Loucy (cell line): ENCODE measurements at regions not wholly inside any gene's neighbourhood (a gene's known extent, or its start where the extent isn't known, plus 50 kb on each side); places are given as distances from the start of the nearest gene placed in this dataset.

ENCODE experiments used
- H2AFZ ChIP-seq: fragments of 200-600 bp; sonication (generic); 2 replicates; pipeline ENCODE4 v1.6.0; 2016; ENCODE audit warnings: antibody characterized with exemption, mild to moderate bottlenecking, low read length, moderate library complexity
- H3F3A ChIP-seq: fragments of 200-600 bp; 2 replicates; pipeline ENCODE4 v1.6.0; 2016; ENCODE audit warnings: antibody characterized with exemption, low read depth, mild to moderate bottlenecking
- H3K27me3 ChIP-seq: fragments of 200-600 bp; sonication (generic); 2 replicates; pipeline ENCODE4 v1.6.1; 2014; ENCODE audit warnings: low read length, mild to moderate bottlenecking; ENCODE audit not compliant: insufficient read depth, poor library complexity, severe bottlenecking
- H3K36me3 ChIP-seq: fragments of 200-600 bp; sonication (generic); 2 replicates; pipeline ENCODE4 v1.6.1; 2016; ENCODE audit warnings: low read length; ENCODE audit not compliant: insufficient read depth
- H3K4me1 ChIP-seq: fragments of 200-600 bp; sonication (generic); 2 replicates; pipeline ENCODE4 v1.5.1; 2014; ENCODE audit warnings: low read length, mild to moderate bottlenecking; ENCODE audit not compliant: insufficient read depth, poor library complexity, severe bottlenecking
- H3K4me2 ChIP-seq: fragments of 200-600 bp; sonication (generic); 2 replicates; pipeline ENCODE4 v1.6.0; 2014; ENCODE audit warnings: antibody characterized with exemption, low read length, low read depth, mild to moderate bottlenecking; ENCODE audit not compliant: poor library complexity, severe bottlenecking
- H3K4me3 ChIP-seq: fragments of 200-600 bp; sonication (generic); 2 replicates; pipeline ENCODE4 v1.5.1; 2014; ENCODE audit warnings: low read length, mild to moderate bottlenecking, mixed read lengths; ENCODE audit not compliant: poor library complexity, severe bottlenecking
- H3K79me2 ChIP-seq: fragments of 200-600 bp; sonication (generic); 2 replicates; pipeline ENCODE4 v1.6.1; 2014; ENCODE audit warnings: low read length; ENCODE audit not compliant: insufficient read depth
- H3K9ac ChIP-seq: fragments of 200-600 bp; sonication (generic); 2 replicates; pipeline ENCODE4 v1.6.0; 2014; ENCODE audit warnings: mild to moderate bottlenecking, low read depth, low read length, moderate library complexity; ENCODE audit not compliant: poor library complexity, severe bottlenecking
- H3K9me2 ChIP-seq: fragments of 200-600 bp; sonication (generic); replicated peaks from 2 replicates; pipeline ENCODE4 v1.6.1; 2016; ENCODE audit warnings: low read depth, low read length, mixed read lengths
- H3K9me3 ChIP-seq: fragments of 200-600 bp; sonication (generic); 2 replicates; pipeline ENCODE4 v1.6.1; 2014; ENCODE audit warnings: mild to moderate bottlenecking, antibody characterized with exemption, low read length, low read depth; ENCODE audit not compliant: insufficient read depth
- H4K20me1 ChIP-seq: fragments of 200-600 bp; sonication (generic); 2 replicates; pipeline ENCODE4 v1.6.0; 2014; ENCODE audit warnings: antibody characterized with exemption, low read length, mild to moderate bottlenecking; ENCODE audit not compliant: insufficient read depth, poor library complexity, severe bottlenecking
- CTCF ChIP-seq: fragments of 200-600 bp; sonication (generic); conservative IDR thresholded peaks from 2 replicates; pipeline ENCODE4 v1.5.1; 2014; ENCODE audit warnings: mild to moderate bottlenecking, antibody characterized with exemption, low read length
- EZH2phosphoT487 ChIP-seq: fragments of 200-600 bp; IDR thresholded peaks from 2 replicates; pipeline ENCODE4 v1.6.1; 2018; ENCODE audit warnings: antibody characterized with exemption, mild to moderate bottlenecking, moderate library complexity, borderline replicate concordance

- Histone ChIP-seq H3F3A (no peaks in the 10 kb centered on the region), H3K9me2 (no peaks in the 10 kb centered on the region), H4K20me1 (no peaks in the 10 kb centered on the region), H3K9me3 (no peaks in the 10 kb centered on the region), H3K27me3 (no peaks in the 10 kb centered on the region), H3K4me2 (no peak overlapping the region), H2AFZ (no peak overlapping the region), H3K4me1 (no peaks in the 10 kb centered on the region), H3K36me3 (no peaks in the 10 kb centered on the region), H3K79me2 (no peaks in the 10 kb centered on the region), H3K9ac (no peak overlapping the region), H3K4me3 (no peak overlapping the region)
- no peak for TF ChIP-seq CTCF
- no peak for TF ChIP-seq EZH2phosphoT487
These were observed 62.8 kb upstream of the PRRC2C start for GRCh38 chr1:171422511-171422910.

GRCh38 chr1:171424494-171424893 is 60.8 kb upstream of the PRRC2C start:
- no peak overlapping the region for H3K4me2 ChIP-seq
- no peaks in the 10 kb centered on the region for H3K9me3 ChIP-seq
- no peak overlapping the region for H2AFZ ChIP-seq
- no peaks in the 10 kb centered on the region for H3K79me2 ChIP-seq
- H4K20me1 ChIP-seq, result no peaks in the 10 kb centered on the region
- H3F3A ChIP-seq, result no peaks in the 10 kb centered on the region
- TF ChIP-seq EZH2phosphoT487, result no peak
- TF ChIP-seq CTCF, result no peak
- no peak overlapping the region for H3K4me3 ChIP-seq
- no peaks in the 10 kb centered on the region for H3K27me3 ChIP-seq
- no peaks in the 10 kb centered on the region for H3K4me1 ChIP-seq
- no peaks in the 10 kb centered on the region for H3K9me2 ChIP-seq
- no peak overlapping the region for H3K9ac ChIP-seq
- no peaks in the 10 kb centered on the region for H3K36me3 ChIP-seq

GRCh38 chr1:171426645-171427044 is 58.7 kb upstream of the PRRC2C start:
- no peaks in the 10 kb centered on the region for H3F3A ChIP-seq
- H4K20me1 ChIP-seq, result no peaks in the 10 kb centered on the region
- H3K36me3 ChIP-seq, result no peaks in the 10 kb centered on the region
- H2AFZ ChIP-seq, result no peak overlapping the region
- no peaks in the 10 kb centered on the region for H3K79me2 ChIP-seq
- H3K4me1 ChIP-seq, result no peaks in the 10 kb centered on the region
- no peak overlapping the region for H3K4me3 ChIP-seq
- no peaks in the 10 kb centered on the region for H3K9me3 ChIP-seq
- no peak overlapping the region for H3K4me2 ChIP-seq
- no peaks in the 10 kb centered on the region for H3K27me3 ChIP-seq
- no peaks in the 10 kb centered on the region for H3K9me2 ChIP-seq
- TF ChIP-seq CTCF, result no peak
- TF ChIP-seq EZH2phosphoT487, result no peak
- H3K9ac ChIP-seq, result no peak overlapping the region
